ENCODE measurements at regions not wholly inside any gene's neighbourhood (a gene's known extent, or its start where the extent isn't known, plus 50 kb on each side); places are given as distances from the start of the nearest gene placed in this dataset.

- H3K4me1 ChIP-seq (ENCODE audit: low read length) = no peaks in the 10 kb centered on the region
- H2AFZ ChIP-seq (ENCODE audit: low read depth, low read length) = no peak overlapping the region
- no peaks in the 10 kb centered on the region for H3K79me2 ChIP-seq (ENCODE audit: low read length)
- H3K9ac ChIP-seq (ENCODE audit: low read length) = no peak overlapping the region
- H3K36me3 ChIP-seq (replicated peaks; ENCODE audit: low read depth, low read length) = no peaks in the 10 kb centered on the region
- no peak overlapping the region for H3K27ac ChIP-seq (ENCODE audit: low read length)
- TF ChIP-seq, protein P1, sequence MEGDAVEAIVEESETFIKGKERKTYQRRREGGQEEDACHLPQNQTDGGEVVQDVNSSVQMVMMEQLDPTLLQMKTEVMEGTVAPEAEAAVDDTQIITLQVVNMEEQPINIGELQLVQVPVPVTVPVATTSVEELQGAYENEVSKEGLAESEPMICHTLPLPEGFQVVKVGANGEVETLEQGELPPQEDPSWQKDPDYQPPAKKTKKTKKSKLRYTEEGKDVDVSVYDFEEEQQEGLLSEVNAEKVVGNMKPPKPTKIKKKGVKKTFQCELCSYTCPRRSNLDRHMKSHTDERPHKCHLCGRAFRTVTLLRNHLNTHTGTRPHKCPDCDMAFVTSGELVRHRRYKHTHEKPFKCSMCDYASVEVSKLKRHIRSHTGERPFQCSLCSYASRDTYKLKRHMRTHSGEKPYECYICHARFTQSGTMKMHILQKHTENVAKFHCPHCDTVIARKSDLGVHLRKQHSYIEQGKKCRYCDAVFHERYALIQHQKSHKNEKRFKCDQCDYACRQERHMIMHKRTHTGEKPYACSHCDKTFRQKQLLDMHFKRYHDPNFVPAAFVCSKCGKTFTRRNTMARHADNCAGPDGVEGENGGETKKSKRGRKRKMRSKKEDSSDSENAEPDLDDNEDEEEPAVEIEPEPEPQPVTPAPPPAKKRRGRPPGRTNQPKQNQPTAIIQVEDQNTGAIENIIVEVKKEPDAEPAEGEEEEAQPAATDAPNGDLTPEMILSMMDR (IDR thresholded peaks at IDR 0.05; ENCODE audit: low read depth, low read length) = no peak
- TF ChIP-seq EZH2phosphoT487 (IDR thresholded peaks at IDR 0.05; ENCODE audit: low read depth) = no peak
- no peaks in the 10 kb centered on the region for H3K9me3 ChIP-seq (ENCODE audit: insufficient read depth, low read length)
- no peak overlapping the region for H3K4me2 ChIP-seq (ENCODE audit: low read length)
- H4K20me1 ChIP-seq (ENCODE audit: insufficient read depth, low read length) = no peaks in the 10 kb centered on the region
- 0 out of 2 replicates have a peak, but pooled peaks cover 5% of the 10 kb centered on the region for H3K27me3 ChIP-seq (ENCODE audit: low read depth, low read length)
- no peak overlapping the region for H3K4me3 ChIP-seq (ENCODE audit: low read length)
These were observed 176.4 kb upstream of the ERCC4 start for GRCh38 chr16:13743571-13743970.

DNA sequence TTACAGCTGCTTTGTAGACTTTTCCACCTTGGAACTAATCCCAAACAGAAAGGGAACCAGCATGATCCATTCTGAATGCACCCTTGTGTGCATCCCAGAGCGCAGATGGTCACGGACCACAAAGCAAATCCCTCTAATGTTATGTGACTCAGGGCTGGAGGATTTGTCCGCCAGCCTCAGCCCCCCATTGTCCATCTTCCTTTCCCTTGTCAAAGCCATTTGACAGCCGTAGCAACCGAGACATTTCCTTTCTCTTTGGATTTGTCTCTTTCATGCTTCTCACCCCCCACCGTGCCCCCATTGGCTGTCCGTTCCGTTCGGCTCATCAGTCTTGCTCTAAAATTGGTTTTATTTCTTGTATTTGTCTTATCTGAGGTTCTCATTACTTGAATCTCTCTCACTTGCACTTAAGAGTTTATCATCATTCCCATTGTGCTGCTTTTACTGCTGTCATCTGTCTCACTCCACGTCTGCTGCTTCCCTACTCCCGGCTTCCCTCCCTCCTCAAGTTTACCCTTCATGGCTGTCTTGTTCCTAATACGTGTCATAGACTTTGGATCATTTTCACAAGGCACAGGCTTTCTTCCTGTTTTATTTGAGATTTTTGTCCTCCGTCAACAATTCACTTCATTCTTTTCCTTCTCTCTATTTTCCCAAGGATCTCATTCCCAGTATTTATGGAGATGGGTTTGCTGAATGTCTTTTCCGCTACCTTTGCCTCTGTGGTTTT lies 163.4 kb upstream of the ERCC4 start:
- H3K79me2 ChIP-seq (ENCODE audit: low read length) = no peaks in the 10 kb centered on the region
- H3K27me3 ChIP-seq (ENCODE audit: low read depth, low read length) = peaks cover 16% of the 10 kb centered on the region; the same call in 1 of the 2 replicates
- no peak overlapping the region for H3K4me3 ChIP-seq (ENCODE audit: low read length)
- H2AFZ ChIP-seq (ENCODE audit: low read depth, low read length) = no peak overlapping the region
- H3K36me3 ChIP-seq (replicated peaks; ENCODE audit: low read depth, low read length) = no peaks in the 10 kb centered on the region
- no peak for TF ChIP-seq EZH2phosphoT487 (IDR thresholded peaks at IDR 0.05; ENCODE audit: low read depth)
- TF ChIP-seq, protein P1 (IDR thresholded peaks at IDR 0.05; ENCODE audit: low read depth, low read length) = no peak
- H3K9me3 ChIP-seq (ENCODE audit: insufficient read depth, low read length) = no peaks in the 10 kb centered on the region
- no peak overlapping the region for H3K27ac ChIP-seq (ENCODE audit: low read length)
- H4K20me1 ChIP-seq (ENCODE audit: insufficient read depth, low read length) = no peaks in the 10 kb centered on the region
- H3K9ac ChIP-seq (ENCODE audit: low read length) = no peak overlapping the region
- no peaks in the 10 kb centered on the region for H3K4me1 ChIP-seq (ENCODE audit: low read length)
- H3K4me2 ChIP-seq (ENCODE audit: low read length) = no peak overlapping the region

DNA sequence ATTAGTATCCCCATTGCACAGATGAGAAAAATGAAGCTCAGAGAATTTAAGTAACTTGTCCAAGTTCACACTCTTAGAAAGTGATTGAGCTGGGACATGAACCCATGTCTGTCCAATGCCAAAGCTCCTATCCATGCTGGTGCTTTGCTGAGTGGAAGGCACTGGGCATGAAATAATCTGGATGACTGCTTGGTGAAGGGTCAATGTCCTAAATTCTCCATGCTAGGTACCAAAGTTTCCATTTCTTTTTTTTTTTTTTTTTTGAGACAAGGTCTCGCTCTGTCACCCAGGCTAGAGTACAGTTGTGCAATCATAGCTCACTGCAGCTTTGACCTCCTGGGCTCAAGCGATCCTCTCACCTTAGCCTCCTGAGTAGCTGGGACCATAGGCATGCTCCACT lies 153.6 kb upstream of the ERCC4 start:
- Histone ChIP-seq H3K9me3 (ENCODE audit: insufficient read depth, low read length) (no peaks in the 10 kb centered on the region), H4K20me1 (ENCODE audit: insufficient read depth, low read length) (no peaks in the 10 kb centered on the region), H3K79me2 (ENCODE audit: low read length) (no peaks in the 10 kb centered on the region), H3K27ac (ENCODE audit: low read length) (no peak overlapping the region), H2AFZ (ENCODE audit: low read depth, low read length) (no peak overlapping the region), H3K4me1 (ENCODE audit: low read length) (no peaks in the 10 kb centered on the region), H3K9ac (ENCODE audit: low read length) (no peak overlapping the region), H3K27me3 (ENCODE audit: low read depth, low read length) (peaks cover 19% of the 10 kb centered on the region; the same call in 1 of the 2 replicates), H3K36me3 (replicated peaks; ENCODE audit: low read depth, low read length) (no peaks in the 10 kb centered on the region), H3K4me3 (ENCODE audit: low read length) (no peak overlapping the region), H3K4me2 (ENCODE audit: low read length) (no peak overlapping the region)
- TF ChIP-seq, protein P1 (IDR thresholded peaks at IDR 0.05; ENCODE audit: low read depth, low read length) = no peak
- no peak for TF ChIP-seq EZH2phosphoT487 (IDR thresholded peaks at IDR 0.05; ENCODE audit: low read depth)

- no peak for TF ChIP-seq EZH2phosphoT487 (IDR thresholded peaks at IDR 0.05; ENCODE audit: low read depth)
- TF ChIP-seq, protein P1 (IDR thresholded peaks at IDR 0.05; ENCODE audit: low read depth, low read length) = peak; percentile 33
These were observed 152.7 kb upstream of the ERCC4 start for GRCh38 chr16:13767215-13767614.

More at GRCh38 chr16:13767215-13767614, 152.7 kb upstream of the ERCC4 start:
- Histone ChIP-seq H3K4me1 (ENCODE audit: low read length) (no peaks in the 10 kb centered on the region), H3K4me2 (ENCODE audit: low read length) (no peak overlapping the region), H4K20me1 (ENCODE audit: insufficient read depth, low read length) (no peaks in the 10 kb centered on the region), H3K27ac (ENCODE audit: low read length) (no peak overlapping the region), H3K36me3 (replicated peaks; ENCODE audit: low read depth, low read length) (no peaks in the 10 kb centered on the region), H2AFZ (ENCODE audit: low read depth, low read length) (no peak overlapping the region), H3K27me3 (ENCODE audit: low read depth, low read length) (peaks cover 19% of the 10 kb centered on the region; the same call in 1 of the 2 replicates), H3K9ac (ENCODE audit: low read length) (no peak overlapping the region), H3K4me3 (ENCODE audit: low read length) (no peak overlapping the region), H3K9me3 (ENCODE audit: insufficient read depth, low read length) (no peaks in the 10 kb centered on the region), H3K79me2 (ENCODE audit: low read length) (no peaks in the 10 kb centered on the region)

Data from OCI-LY3 (cell line).